Astrocyte (in vitro differentiated cells and primary cell): ENCODE measurements at regions not wholly inside any gene's neighbourhood (a gene's known extent, or its start where the extent isn't known, plus 50 kb on each side); places are given as distances from the start of the nearest gene placed in this dataset.

ENCODE experiments used
- CTCF ChIP-seq: IDR thresholded peaks from 2 replicates; pipeline ENCODE4 v1.5.1; 2011; ENCODE audit warnings: low read depth, mild to moderate bottlenecking, inconsistent platforms, low read length, moderate library complexity; ENCODE audit not compliant: insufficient read depth
- EZH2 ChIP-seq: IDR thresholded peaks from 2 replicates; pipeline ENCODE4 v1.6.1; 2012; ENCODE audit warnings: mild to moderate bottlenecking, low read length, inconsistent platforms; ENCODE audit not compliant: insufficient read depth

- TF ChIP-seq EZH2, result no peak
- TF ChIP-seq CTCF, result no peak
These were observed 121.0 kb upstream of the GAS1 start for GRCh38 chr9:87068177-87068840.
